GM12874 (cell line): ENCODE measurements at regions not wholly inside any gene's neighbourhood (a gene's known extent, or its start where the extent isn't known, plus 50 kb on each side); places are given as distances from the start of the nearest gene placed in this dataset.

Experiments used
- TF ChIP-seq, protein P1 (sequence below): IDR thresholded peaks from 2 replicates; pipeline ENCODE4 v1.5.1; 2011; ENCODE audit warnings: low read depth, mild to moderate bottlenecking, control low read depth, low read length, moderate library complexity; ENCODE audit not compliant: insufficient read depth

DNA sequence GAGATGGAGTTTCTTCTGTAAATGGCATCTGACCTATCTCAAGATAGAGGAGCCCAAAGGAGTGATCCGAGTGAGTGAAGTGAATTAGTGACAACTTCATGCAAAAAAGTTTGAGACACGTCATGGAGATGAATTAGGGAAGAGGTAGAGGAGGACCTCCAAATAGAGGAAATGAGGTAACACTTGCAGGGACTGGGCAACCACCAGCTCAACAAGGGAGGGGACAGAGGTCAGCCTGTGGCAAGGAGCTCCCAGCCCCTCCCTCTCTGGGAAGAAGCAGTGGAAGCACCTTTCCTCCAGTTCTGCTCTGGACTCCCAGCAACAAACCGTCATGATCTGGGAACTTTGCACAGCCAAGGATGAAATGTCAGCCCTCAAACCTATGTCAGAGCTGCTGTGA, 83.5 kb upstream of the IKZF1 start:
- TF ChIP-seq, protein P1, sequence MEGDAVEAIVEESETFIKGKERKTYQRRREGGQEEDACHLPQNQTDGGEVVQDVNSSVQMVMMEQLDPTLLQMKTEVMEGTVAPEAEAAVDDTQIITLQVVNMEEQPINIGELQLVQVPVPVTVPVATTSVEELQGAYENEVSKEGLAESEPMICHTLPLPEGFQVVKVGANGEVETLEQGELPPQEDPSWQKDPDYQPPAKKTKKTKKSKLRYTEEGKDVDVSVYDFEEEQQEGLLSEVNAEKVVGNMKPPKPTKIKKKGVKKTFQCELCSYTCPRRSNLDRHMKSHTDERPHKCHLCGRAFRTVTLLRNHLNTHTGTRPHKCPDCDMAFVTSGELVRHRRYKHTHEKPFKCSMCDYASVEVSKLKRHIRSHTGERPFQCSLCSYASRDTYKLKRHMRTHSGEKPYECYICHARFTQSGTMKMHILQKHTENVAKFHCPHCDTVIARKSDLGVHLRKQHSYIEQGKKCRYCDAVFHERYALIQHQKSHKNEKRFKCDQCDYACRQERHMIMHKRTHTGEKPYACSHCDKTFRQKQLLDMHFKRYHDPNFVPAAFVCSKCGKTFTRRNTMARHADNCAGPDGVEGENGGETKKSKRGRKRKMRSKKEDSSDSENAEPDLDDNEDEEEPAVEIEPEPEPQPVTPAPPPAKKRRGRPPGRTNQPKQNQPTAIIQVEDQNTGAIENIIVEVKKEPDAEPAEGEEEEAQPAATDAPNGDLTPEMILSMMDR: no peak

DNA sequence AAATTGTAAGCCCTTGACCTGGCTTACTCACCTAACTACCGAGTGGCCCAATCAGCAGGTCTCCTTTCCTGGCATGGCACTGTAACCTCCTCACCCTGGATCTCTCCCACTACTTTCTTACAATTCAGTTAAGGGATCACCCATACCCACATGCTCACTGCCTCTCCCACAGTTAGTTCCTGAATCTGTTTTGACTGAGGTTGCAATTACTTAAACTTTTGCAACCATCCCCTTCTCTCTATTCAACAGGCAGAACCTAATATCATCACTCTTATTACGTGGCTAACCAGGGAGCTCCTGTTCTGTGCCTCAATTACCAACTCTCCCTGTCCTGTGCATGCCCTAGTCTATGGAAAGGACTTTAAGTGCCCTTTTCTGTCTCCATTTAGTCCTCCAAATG, 84.2 kb upstream of the IKZF1 start:
- TF ChIP-seq, protein P1: no peak

DNA sequence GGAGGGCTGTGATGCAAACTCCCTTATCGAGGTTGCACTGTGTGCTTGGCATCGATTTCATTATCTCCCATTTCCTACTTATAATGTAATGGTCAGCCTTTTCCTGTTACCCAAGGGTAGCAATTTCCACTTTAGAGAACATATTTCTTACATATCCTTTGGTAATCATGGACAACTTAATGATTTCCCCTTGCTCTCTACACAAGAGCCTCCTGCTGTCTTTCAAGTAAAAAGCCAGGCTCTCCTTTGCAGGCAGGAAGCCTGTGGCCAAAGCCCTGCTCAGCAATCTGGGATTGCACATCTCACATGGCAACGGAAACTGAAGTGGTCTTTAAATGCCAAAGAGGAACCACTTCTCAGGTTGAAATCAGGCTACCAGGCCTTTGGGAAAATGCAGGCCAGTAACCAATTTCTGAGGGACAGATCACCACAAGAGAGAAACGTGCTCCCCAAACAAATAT, 86.7 kb upstream of the IKZF1 start:
- TF ChIP-seq, protein P1: no peak

DNA sequence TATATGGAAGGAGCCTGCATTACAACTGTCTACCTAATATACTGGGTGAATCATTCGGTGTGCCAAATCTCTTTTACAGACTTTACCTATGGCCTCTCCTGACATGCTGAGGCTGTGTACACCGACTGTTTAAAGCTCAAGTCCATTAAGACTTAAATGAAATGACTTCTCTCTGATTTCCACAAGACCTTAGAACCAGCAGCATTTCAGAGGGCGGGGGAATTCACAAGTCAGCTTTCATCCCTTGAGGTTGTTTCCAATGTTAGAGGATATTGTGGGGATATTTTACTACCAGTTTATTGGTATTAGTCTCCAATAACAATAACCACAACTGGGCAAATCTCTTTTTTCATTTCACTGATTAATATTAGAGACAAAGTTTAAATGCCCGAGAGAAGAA, 87.1 kb upstream of the IKZF1 start:
- TF ChIP-seq, protein P1: no peak

DNA sequence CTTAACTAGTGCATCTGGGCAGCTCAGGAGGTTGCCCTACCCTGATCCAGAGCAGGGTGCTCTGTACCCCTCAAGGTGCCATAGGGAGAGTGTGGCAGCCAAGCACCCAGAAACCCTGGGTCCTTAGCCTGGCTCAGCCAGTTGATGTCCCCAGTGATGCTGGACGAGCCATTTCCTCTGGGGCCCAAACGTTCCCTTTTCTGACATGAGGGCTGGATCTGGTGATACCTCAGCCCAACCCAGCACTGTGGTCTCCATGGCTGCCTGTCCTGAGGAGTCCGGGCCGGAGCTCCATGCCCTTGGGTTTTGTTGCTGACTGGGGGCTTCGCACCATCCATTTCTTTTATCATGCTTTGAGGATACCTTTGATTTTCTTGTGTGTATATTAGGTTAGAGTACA, 87.9 kb upstream of the IKZF1 start:
- TF ChIP-seq, protein P1: no peak

DNA sequence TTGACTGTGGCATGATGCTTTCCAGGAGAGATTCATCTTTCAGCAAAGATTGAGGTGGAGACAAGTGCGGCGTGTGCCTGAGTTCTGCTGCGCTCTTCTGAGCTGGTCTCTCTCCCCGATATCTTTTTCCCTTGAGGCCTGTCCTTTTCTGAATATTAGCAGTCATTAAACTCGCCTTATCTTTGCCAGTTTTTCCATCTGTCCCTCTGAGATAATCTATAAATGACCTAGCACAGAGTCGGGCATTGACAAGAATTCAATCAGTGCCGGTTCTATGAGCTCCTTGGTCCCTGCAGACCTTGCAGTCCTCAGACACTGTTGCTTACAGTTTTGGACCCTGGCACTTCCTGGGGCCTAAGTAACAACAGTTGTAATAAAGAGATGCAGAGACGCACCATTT, 89.7 kb upstream of the IKZF1 start:
- TF ChIP-seq, protein P1: no peak

DNA sequence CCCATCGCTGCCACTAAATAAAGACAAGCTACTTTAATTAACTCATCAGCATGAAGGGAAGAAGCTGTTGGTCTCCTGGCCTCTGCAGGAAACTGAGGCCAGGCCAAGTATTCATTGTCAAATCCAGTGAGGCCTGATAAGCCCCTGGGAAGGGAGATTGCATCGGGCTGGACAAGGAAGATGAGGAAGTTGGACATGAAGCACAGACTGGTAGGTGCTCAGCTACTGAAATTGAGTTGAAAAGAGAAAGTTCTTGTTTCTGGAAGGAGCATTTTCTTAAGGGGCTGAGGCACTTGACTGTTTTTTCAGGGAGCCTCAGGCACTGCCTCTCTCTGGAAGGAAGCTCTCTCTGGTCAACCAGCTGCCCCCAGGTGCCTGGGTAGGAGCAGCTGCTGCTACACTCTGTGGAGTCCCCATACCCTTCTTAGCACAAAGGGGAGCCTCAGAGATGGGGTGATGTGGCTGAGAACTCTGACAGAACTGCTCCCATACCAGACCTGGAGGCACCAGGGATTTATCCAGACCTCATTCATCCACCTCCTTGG, 90.3 kb upstream of the IKZF1 start:
- TF ChIP-seq, protein P1: no peak

DNA sequence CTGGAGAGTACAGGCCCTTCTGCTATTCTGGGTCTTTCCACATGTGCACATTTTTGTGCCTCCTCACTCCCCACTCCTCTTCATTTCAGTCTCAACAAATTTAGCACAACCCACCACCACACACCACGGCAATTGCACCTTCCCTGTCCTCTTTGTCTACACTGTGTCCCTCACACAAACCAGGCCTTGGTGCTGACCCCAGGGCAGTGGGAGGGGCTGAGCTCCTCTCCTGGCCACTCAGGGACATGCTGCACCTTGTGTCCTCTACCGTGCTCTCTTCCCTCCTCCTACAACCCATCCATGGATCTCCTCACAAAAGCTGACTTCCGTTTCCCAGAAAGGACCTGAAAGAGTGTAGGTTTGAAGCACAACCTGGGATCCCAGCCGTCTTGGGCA, 90.9 kb upstream of the IKZF1 start:
- TF ChIP-seq, protein P1: no peak
